ENCODE measurements at regions not wholly inside any gene's neighbourhood (a gene's known extent, or its start where the extent isn't known, plus 50 kb on each side); places are given as distances from the start of the nearest gene placed in this dataset.

- Histone ChIP-seq H3K4me1 (ENCODE audit: insufficient read depth, low read length) (no peaks in the 10 kb centered on the region), H3K27ac (ENCODE audit: low read depth in 1 of 2, low read length in 2 of 2) (no peak overlapping the region), H3K36me3 (ENCODE audit: insufficient read depth, low read length) (no peaks in the 10 kb centered on the region), H3K9me3 (ENCODE audit: control insufficient read depth in 1 of 2, insufficient read depth in 1 of 2, low read length in 2 of 2) (peaks cover 0 to 13% of the 10 kb centered on the region in 2 experiments), H3K4me3 (ENCODE audit: low read length) (no peak overlapping the region), H3K27me3 (ENCODE audit: control insufficient read depth in 1 of 2, insufficient read depth in 2 of 2, low read length in 2 of 2) (peaks cover 0 to 5% of the 10 kb centered on the region in 2 experiments)
- no peaks in the 10 kb centered on the region for H3K4me1 Mint-ChIP-seq (ENCODE audit: low read depth)
- no peak for ATAC-seq (ENCODE audit: poor library complexity)
- intact Hi-C loops (cut with DNase I, micrococcal nuclease), result no loop called here
- CTCF ChIA-PET, result no interaction called here
- no peak overlapping the region for H3K4me3 Mint-ChIP-seq
- H3K36me3 Mint-ChIP-seq (ENCODE audit: low read depth), result no peaks in the 10 kb centered on the region
- H3K27me3 Mint-ChIP-seq, result no peaks in the 10 kb centered on the region
- no peaks in the 10 kb centered on the region for H3K9me3 Mint-ChIP-seq
- TF ChIP-seq CTCF (IDR thresholded peaks at IDR 0.05), result no peak
- H3K27ac Mint-ChIP-seq, result no peak overlapping the region
- POLR2A ChIA-PET, result no interaction called here
- peak in 1 of 14 experiments; percentile 1 for DNase-seq
Measured at GRCh38 chr2:128451084-128452023, 132.7 kb upstream of the HS6ST1 start.

- peak in 1 of 14 experiments; percentile 1 for DNase-seq
- POLR2A ChIA-PET, result no interaction called here
Measured at GRCh38 chr2:128452024-128452411, 133.3 kb upstream of the HS6ST1 start.

More at GRCh38 chr2:128452024-128452411, 133.3 kb upstream of the HS6ST1 start:
- Mint-ChIP-seq H3K27ac (no peak overlapping the region), H3K27me3 (no peaks in the 10 kb centered on the region), H3K9me3 (no peaks in the 10 kb centered on the region), H3K36me3 (ENCODE audit: low read depth) (no peaks in the 10 kb centered on the region), H3K4me1 (ENCODE audit: low read depth) (no peaks in the 10 kb centered on the region), H3K4me3 (no peak overlapping the region)
- Histone ChIP-seq H3K36me3 (ENCODE audit: insufficient read depth, low read length) (no peaks in the 10 kb centered on the region), H3K27me3 (ENCODE audit: control insufficient read depth in 1 of 2, insufficient read depth in 2 of 2, low read length in 2 of 2) (peaks cover 0 to 5% of the 10 kb centered on the region in 2 experiments), H3K4me1 (ENCODE audit: insufficient read depth, low read length) (no peaks in the 10 kb centered on the region), H3K4me3 (ENCODE audit: low read length) (no peak overlapping the region), H3K9me3 (ENCODE audit: control insufficient read depth in 1 of 2, insufficient read depth in 1 of 2, low read length in 2 of 2) (peaks cover 0 to 13% of the 10 kb centered on the region in 2 experiments), H3K27ac (ENCODE audit: low read depth in 1 of 2, low read length in 2 of 2) (no peak overlapping the region)
- ATAC-seq (ENCODE audit: poor library complexity), result no peak
- intact Hi-C loops (cut with DNase I, micrococcal nuclease), result no loop called here
- CTCF ChIA-PET, result no interaction called here
- no peak for TF ChIP-seq CTCF (IDR thresholded peaks at IDR 0.05)

Measured in CD4-positive, alpha-beta T cell (primary cell).